HepG2 (cell line): ENCODE measurements at regions not wholly inside any gene's neighbourhood (a gene's known extent, or its start where the extent isn't known, plus 50 kb on each side); places are given as distances from the start of the nearest gene placed in this dataset.
A peak's percentile ranks its signal among the peaks of the same experiment; 100 is the strongest.

ENCODE experiments used
- ARNT2 ChIP-seq: sonication (generic); formaldehyde crosslinking; IDR thresholded peaks from 2 replicates; pipeline ENCODE4 v1.8.0; 2022; ENCODE audit warnings: mild to moderate bottlenecking, low read depth, missing genetic modification reagents, moderate library complexity
- CTCF ChIP-seq: sonication (generic); formaldehyde crosslinking; IDR thresholded peaks from 2 replicates; pipeline ENCODE4 v1.5.0; 2020; ENCODE audit warnings: mild to moderate bottlenecking, missing genetic modification reagents, moderate library complexity
- ELF1 ChIP-seq: sonication (generic); formaldehyde crosslinking; IDR thresholded peaks from 2 replicates; pipeline ENCODE4 v1.4.0; 2020; ENCODE audit warnings: missing genetic modification reagents
- EZH2 ChIP-seq: conservative IDR thresholded peaks from 2 replicates; pipeline ENCODE4 v1.6.1; 2012; ENCODE audit warnings: mild to moderate bottlenecking, low read depth, low read length, moderate library complexity
- HHEX ChIP-seq: IDR thresholded peaks from 2 replicates; pipeline ENCODE4 v1.6.1; 2016; ENCODE audit warnings: control low read depth
- HMGXB4 ChIP-seq, 2 experiments: sonication (generic) in 1 of 2; formaldehyde crosslinking in 1 of 2; IDR thresholded peaks; 2 replicates each; pipeline versions ENCODE4 v1.4.0 to v1.6.1; 2018 to 2020; ENCODE audit warnings: missing genetic modification reagents in 2 of 2, borderline replicate concordance in 1 of 2, low read depth in 1 of 2, mild to moderate bottlenecking in 1 of 2, missing biosample characterization in 1 of 2
- HOXD1 ChIP-seq: sonication (generic); formaldehyde crosslinking; IDR thresholded peaks from 2 replicates; pipeline ENCODE4 v1.5.0; 2020; ENCODE audit warnings: missing genetic modification reagents
- PHF21A ChIP-seq: sonication (generic); formaldehyde crosslinking; IDR thresholded peaks from 2 replicates; pipeline ENCODE4 v1.5.0; 2020; ENCODE audit warnings: mild to moderate bottlenecking, missing genetic modification reagents
- RXRA ChIP-seq: sonication (generic); formaldehyde crosslinking; IDR thresholded peaks from 2 replicates; pipeline ENCODE4 v1.5.1; 2020; ENCODE audit warnings: missing genetic modification reagents
- SOX5 ChIP-seq: IDR thresholded peaks from 2 replicates; pipeline ENCODE4 v1.6.1; 2016; ENCODE audit warnings: borderline replicate concordance
- XRCC5 ChIP-seq: fragments of 200-400 bp; formaldehyde crosslinking; optimal IDR thresholded peaks from 2 replicates; pipeline ENCODE3; 2017; ENCODE audit warnings: mild to moderate bottlenecking, low read length
- ZBTB7B ChIP-seq: sonication (generic); formaldehyde crosslinking; IDR thresholded peaks from 2 replicates; pipeline ENCODE4 v1.4.0; 2020; ENCODE audit warnings: missing genetic modification reagents
- ZFP1 ChIP-seq: IDR thresholded peaks from 2 replicates; pipeline ENCODE4 v1.6.1; 2016
- ZNF350 ChIP-seq: sonication (generic); formaldehyde crosslinking; IDR thresholded peaks from 2 replicates; pipeline ENCODE4 v1.4.0; 2020; ENCODE audit warnings: mild to moderate bottlenecking, low read depth, missing genetic modification reagents, borderline replicate concordance
- TF ChIP-seq, protein P1 (sequence below): sonication (generic); formaldehyde crosslinking; IDR thresholded peaks from 2 replicates; pipeline ENCODE4 v1.4.0; 2020; ENCODE audit warnings: missing genetic modification reagents
- TF ChIP-seq, protein P2 (sequence below): sonication (generic); formaldehyde crosslinking; IDR thresholded peaks from 2 replicates; pipeline ENCODE4 v1.4.0; 2020; ENCODE audit warnings: missing genetic modification reagents, borderline replicate concordance
- TF ChIP-seq, protein P3 (sequence below): sonication (generic); formaldehyde crosslinking; IDR thresholded peaks from 2 replicates; pipeline ENCODE4 v1.4.0; 2020; ENCODE audit warnings: mild to moderate bottlenecking, missing genetic modification reagents

DNA sequence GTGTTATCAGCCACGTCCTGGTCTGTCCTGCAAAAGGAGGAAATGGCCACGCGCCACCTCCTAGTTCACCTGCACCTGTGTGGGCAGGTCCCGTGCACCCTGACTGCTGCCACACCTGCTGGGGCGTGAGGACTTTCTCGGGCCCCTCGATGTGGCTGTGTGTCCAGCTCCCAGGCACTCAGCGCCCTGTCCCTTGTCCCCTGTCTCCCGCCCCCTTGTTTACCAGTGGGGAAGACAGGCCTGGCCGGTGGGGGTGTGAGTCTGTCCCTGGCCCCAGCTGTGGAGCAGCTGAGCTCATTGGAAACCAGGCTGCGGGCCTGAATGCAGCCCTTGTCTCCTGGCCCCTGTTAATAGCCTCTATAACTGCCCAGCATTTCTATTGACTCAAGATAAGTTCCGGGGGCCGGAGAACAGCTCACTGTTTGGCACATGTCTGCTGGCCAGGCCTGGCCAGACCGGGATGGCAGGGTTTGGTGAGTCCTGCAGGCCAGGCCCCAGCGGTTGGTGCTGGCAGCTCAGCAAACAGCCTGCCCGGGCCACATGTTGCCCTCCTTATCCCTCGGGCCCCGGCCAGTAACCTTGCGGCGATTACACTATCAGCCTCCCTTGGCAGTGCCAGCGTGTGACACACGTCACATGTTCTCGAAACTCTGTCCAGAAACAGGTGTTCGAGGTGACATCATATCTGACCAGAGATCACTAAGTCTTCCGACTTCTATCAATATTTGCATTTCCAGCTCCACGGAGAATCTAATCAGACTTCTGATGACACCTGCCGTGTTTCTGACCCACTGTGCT, 52.1 kb downstream of the FOXL3 start (continued):
- TF ChIP-seq, protein P1, sequence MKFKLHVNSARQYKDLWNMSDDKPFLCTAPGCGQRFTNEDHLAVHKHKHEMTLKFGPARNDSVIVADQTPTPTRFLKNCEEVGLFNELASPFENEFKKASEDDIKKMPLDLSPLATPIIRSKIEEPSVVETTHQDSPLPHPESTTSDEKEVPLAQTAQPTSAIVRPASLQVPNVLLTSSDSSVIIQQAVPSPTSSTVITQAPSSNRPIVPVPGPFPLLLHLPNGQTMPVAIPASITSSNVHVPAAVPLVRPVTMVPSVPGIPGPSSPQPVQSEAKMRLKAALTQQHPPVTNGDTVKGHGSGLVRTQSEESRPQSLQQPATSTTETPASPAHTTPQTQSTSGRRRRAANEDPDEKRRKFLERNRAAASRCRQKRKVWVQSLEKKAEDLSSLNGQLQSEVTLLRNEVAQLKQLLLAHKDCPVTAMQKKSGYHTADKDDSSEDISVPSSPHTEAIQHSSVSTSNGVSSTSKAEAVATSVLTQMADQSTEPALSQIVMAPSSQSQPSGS (CRISPR knock-in tag), result peak; percentile 65
- TF ChIP-seq HHEX (CRISPR knock-in tag), result peak; percentile 89
- TF ChIP-seq CTCF, result peak; percentile 24; the same call in 1 of the 2 replicates
- TF ChIP-seq SOX5 (CRISPR knock-in tag), result peak; percentile 57; the same call in 1 of the 2 replicates
- TF ChIP-seq, protein P2, sequence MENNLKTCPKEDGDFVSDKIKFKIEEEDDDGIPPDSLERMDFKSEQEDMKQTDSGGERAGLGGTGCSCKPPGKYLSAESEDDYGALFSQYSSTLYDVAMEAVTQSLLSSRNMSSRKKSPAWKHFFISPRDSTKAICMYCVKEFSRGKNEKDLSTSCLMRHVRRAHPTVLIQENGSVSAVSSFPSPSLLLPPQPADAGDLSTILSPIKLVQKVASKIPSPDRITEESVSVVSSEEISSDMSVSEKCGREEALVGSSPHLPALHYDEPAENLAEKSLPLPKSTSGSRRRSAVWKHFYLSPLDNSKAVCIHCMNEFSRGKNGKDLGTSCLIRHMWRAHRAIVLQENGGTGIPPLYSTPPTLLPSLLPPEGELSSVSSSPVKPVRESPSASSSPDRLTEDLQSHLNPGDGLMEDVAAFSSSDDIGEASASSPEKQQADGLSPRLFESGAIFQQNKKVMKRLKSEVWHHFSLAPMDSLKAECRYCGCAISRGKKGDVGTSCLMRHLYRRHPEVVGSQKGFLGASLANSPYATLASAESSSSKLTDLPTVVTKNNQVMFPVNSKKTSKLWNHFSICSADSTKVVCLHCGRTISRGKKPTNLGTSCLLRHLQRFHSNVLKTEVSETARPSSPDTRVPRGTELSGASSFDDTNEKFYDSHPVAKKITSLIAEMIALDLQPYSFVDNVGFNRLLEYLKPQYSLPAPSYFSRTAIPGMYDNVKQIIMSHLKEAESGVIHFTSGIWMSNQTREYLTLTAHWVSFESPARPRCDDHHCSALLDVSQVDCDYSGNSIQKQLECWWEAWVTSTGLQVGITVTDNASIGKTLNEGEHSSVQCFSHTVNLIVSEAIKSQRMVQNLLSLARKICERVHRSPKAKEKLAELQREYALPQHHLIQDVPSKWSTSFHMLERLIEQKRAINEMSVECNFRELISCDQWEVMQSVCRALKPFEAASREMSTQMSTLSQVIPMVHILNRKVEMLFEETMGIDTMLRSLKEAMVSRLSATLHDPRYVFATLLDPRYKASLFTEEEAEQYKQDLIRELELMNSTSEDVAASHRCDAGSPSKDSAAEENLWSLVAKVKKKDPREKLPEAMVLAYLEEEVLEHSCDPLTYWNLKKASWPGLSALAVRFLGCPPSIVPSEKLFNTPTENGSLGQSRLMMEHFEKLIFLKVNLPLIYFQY (CRISPR knock-in tag), result 0 out of 2 replicates have a peak, but pooled peaks have one; percentile 10
- peak; percentile 89 for TF ChIP-seq PHF21A
- peak; percentile 50; the same call in 1 of the 2 replicates for TF ChIP-seq ZFP1 (CRISPR knock-in tag)
- TF ChIP-seq EZH2, result no peak
- peak; percentile 34; the same call in 1 of the 2 replicates for TF ChIP-seq ELF1 (CRISPR knock-in tag)
- TF ChIP-seq HOXD1 (CRISPR knock-in tag), result peak; percentile 69; the same call in 1 of the 2 replicates
- peak; percentile 69 for TF ChIP-seq RXRA
- TF ChIP-seq HMGXB4 (CRISPR knock-in tag; IDR thresholded peaks at IDR 0.05; ENCODE audit: borderline replicate concordance in 1 of 2, low read depth in 1 of 2), result no peak; a peak in 1 of 4 replicates
- TF ChIP-seq ARNT2 (CRISPR knock-in tag), result peak; percentile 39; the same call in 1 of the 2 replicates
- peak; percentile 57; the same call in 1 of the 2 replicates for TF ChIP-seq ZBTB7B
- TF ChIP-seq, protein P3, sequence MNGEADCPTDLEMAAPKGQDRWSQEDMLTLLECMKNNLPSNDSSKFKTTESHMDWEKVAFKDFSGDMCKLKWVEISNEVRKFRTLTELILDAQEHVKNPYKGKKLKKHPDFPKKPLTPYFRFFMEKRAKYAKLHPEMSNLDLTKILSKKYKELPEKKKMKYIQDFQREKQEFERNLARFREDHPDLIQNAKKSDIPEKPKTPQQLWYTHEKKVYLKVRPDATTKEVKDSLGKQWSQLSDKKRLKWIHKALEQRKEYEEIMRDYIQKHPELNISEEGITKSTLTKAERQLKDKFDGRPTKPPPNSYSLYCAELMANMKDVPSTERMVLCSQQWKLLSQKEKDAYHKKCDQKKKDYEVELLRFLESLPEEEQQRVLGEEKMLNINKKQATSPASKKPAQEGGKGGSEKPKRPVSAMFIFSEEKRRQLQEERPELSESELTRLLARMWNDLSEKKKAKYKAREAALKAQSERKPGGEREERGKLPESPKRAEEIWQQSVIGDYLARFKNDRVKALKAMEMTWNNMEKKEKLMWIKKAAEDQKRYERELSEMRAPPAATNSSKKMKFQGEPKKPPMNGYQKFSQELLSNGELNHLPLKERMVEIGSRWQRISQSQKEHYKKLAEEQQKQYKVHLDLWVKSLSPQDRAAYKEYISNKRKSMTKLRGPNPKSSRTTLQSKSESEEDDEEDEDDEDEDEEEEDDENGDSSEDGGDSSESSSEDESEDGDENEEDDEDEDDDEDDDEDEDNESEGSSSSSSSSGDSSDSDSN, result peak; percentile 50; the same call in 1 of the 2 replicates
- TF ChIP-seq XRCC5, result peak; percentile 74
- peak; percentile 60; the same call in 1 of the 2 replicates for TF ChIP-seq ZNF350 (CRISPR knock-in tag)
